ENCODE measurements at regions not wholly inside any gene's neighbourhood (a gene's known extent, or its start where the extent isn't known, plus 50 kb on each side); places are given as distances from the start of the nearest gene placed in this dataset.

GRCh38 chr4:155565776-155566175 is 100.9 kb upstream of the GUCY1A1 start:
- TF ChIP-seq CTCF (IDR thresholded peaks at IDR 0.05; ENCODE audit: low read depth, low read length) (no peak), EZH2phosphoT487 (IDR thresholded peaks at IDR 0.05; ENCODE audit: low read depth) (no peak)
